Transverse colon (tissue), 4 donors: ENCODE measurements at regions not wholly inside any gene's neighbourhood (a gene's known extent, or its start where the extent isn't known, plus 50 kb on each side); places are given as distances from the start of the nearest gene placed in this dataset.

Source experiments
- DNase-seq: peaks from one replicate; pipeline ENCODE4 v3.0.0-alpha.2; 2019
- H3K27ac ChIP-seq, 4 donors: fragments of 200-600 bp; sonication (generic); 2 replicates each; pipeline ENCODE4 v1.5.1; 2016 to 2018; ENCODE audit warnings: inconsistent platforms in 4 of 4
- H3K27me3 ChIP-seq: fragments of 200-600 bp; sonication (generic); 2 replicates; pipeline ENCODE4 v1.5.1; 2017; ENCODE audit warnings: inconsistent platforms
- H3K36me3 ChIP-seq, 4 donors: fragments of 200-600 bp; sonication (generic); 2 replicates each; pipeline ENCODE4 v1.5.1; 2017 to 2019; ENCODE audit warnings: inconsistent platforms in 4 of 4
- H3K4me1 ChIP-seq, 4 donors: fragments of 200-600 bp; sonication (generic); 2 replicates each; pipeline ENCODE4 v1.5.1; 2017 to 2020; ENCODE audit warnings: inconsistent platforms in 4 of 4
- H3K4me3 ChIP-seq, 4 donors: fragments of 200-600 bp; sonication (generic); 1 replicate in 1 of 4; 2 replicates in 3 of 4; pipeline versions ENCODE4 v1.5.1 to v1.6.1; 2017 to 2019; ENCODE audit warnings: inconsistent platforms in 4 of 4
- H3K9me3 ChIP-seq, 2 donors: fragments of 200-600 bp; sonication (generic); 2 replicates each; pipeline ENCODE4 v1.5.1; 2017 to 2019; ENCODE audit warnings: inconsistent platforms in 2 of 2
- EP300 ChIP-seq: sonication (generic); formaldehyde crosslinking; IDR thresholded peaks from one replicate; pipeline ENCODE4 v1.6.1; 2017; ENCODE audit warnings: antibody characterized with exemption, low read depth
- POLR2A ChIP-seq: fragments of 450-650 bp; IDR thresholded peaks from one replicate; pipeline ENCODE4 v1.6.1; 2016; ENCODE audit warnings: antibody characterized with exemption, mild to moderate bottlenecking, moderate library complexity
- POLR2AphosphoS5 ChIP-seq, 3 donors: sonication (generic); formaldehyde crosslinking; IDR thresholded peaks; one replicate each; pipeline ENCODE4 v1.6.1; 2016; ENCODE audit warnings: antibody characterized with exemption in 3 of 3
- WGBS, 2 donors: methylation state at CpG; one replicate each; pipeline ENCODE4 v1.1.5; 2018; ENCODE audit warnings: low coverage in 1 of 2; 5-methylcytosine and 5-hydroxymethylcytosine counted together
- in situ Hi-C, 4 donors: fragments of 200-750 bp; cut with MboI; loops; one replicate each; pipeline versions ENCODE4 v1.15.0 to v1.15.1; 2017; ENCODE audit warnings: low sequenced_read_pairs in 3 of 4, low pct_ligation_motif_present in 1 of 4, low pct_unique_long_range_greater_than_20kb in 1 of 4
- intact Hi-C: fragments of 100-400 bp; cut with DNase I; formaldehyde crosslinking; loops from one replicate; pipeline ENCODE4 v1.15.1; 2023; ENCODE audit warnings: low total_unique reads
- TF ChIP-seq, protein P1 (sequence below), 5 experiments: fragments of 200-600 bp in 3 of 5; fragments of 450-650 bp in 2 of 5; sonication (generic) in 3 of 5; IDR thresholded peaks; 1 replicate in 2 of 5; 2 replicates in 3 of 5; pipeline ENCODE4 v1.5.1; 2016 to 2017; ENCODE audit warnings: antibody characterized with exemption in 5 of 5, inconsistent platforms in 3 of 5, mild to moderate bottlenecking in 2 of 5, moderate library complexity in 1 of 5

DNA sequence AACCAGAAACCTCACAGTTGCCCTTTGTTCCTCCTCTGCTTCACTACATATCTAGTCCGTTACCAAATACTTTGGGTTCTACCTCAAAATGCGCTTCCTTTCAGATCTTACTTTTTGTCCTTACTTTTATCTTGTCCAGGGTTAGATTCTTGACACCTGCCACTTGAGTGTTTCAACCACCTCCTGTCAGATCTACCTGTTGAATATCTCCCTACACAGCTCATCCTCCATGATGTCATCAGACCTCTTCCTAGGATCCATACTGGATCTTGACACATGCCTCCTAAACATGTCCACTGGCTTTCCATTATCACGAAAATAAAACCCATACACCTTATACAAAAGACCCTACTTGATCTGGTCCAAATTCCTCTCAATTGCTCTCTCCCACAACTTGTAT, 125.2 kb upstream of the SLC24A2 start:
- no peak overlapping the region for H3K27ac ChIP-seq
- no peak for DNase-seq

DNA sequence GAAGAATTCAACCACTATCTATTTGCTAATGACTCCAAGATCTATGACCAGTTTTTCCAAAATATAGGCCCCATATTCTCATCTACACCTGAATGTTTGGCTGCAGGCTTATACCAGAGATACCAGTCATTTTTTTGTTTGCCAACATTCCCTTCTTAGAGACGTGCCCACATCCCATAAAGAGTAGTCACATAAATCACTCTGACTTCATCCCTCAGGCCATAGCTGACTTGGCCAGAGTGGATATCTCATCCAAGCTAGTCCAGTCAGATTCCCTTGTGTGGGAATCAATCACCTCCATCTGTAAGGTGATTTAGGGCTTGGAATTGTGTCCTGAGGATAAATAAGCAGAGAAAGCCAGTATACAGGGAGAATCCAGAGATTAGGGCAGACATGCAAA, 124.3 kb upstream of the SLC24A2 start:
- Histone ChIP-seq H3K9me3 (no peaks in the 10 kb centered on the region), H3K27me3 (no peaks in the 10 kb centered on the region), H3K36me3 (no peaks in the 10 kb centered on the region), H3K4me1 (no peaks in the 10 kb centered on the region), H3K4me3 (no peak overlapping the region), H3K27ac (no peak overlapping the region)
- in situ Hi-C loops (loop anchor here in 2 of 4 donors (25.0 kb wide), 4 partner anchors 99 to 1199 kb away; no protein-coding TSS in a partner anchor), intact Hi-C loops (no loop called here)
- no peak for DNase-seq
- no peak for TF ChIP-seq POLR2AphosphoS5 (IDR thresholded peaks at IDR 0.05)
- TF ChIP-seq, protein P1, sequence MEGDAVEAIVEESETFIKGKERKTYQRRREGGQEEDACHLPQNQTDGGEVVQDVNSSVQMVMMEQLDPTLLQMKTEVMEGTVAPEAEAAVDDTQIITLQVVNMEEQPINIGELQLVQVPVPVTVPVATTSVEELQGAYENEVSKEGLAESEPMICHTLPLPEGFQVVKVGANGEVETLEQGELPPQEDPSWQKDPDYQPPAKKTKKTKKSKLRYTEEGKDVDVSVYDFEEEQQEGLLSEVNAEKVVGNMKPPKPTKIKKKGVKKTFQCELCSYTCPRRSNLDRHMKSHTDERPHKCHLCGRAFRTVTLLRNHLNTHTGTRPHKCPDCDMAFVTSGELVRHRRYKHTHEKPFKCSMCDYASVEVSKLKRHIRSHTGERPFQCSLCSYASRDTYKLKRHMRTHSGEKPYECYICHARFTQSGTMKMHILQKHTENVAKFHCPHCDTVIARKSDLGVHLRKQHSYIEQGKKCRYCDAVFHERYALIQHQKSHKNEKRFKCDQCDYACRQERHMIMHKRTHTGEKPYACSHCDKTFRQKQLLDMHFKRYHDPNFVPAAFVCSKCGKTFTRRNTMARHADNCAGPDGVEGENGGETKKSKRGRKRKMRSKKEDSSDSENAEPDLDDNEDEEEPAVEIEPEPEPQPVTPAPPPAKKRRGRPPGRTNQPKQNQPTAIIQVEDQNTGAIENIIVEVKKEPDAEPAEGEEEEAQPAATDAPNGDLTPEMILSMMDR (IDR thresholded peaks at IDR 0.05) = no peak
- no peak for TF ChIP-seq POLR2A
- no peak for TF ChIP-seq EP300
- 25 to 48% methylated on average over 1 of the region's 1 CpG for WGBS, 2 donors

More for the DNA sequence above, 125.2 kb upstream of the SLC24A2 start:
- no peaks in the 10 kb centered on the region for H3K4me1 ChIP-seq
- in situ Hi-C loops (loop anchor here in 2 of 4 donors (25.0 kb wide), 4 partner anchors 98 to 1198 kb away; no protein-coding TSS in a partner anchor), intact Hi-C loops (no loop called here)
- H3K36me3 ChIP-seq = no peaks in the 10 kb centered on the region
- no peaks in the 10 kb centered on the region for H3K9me3 ChIP-seq
- WGBS, 2 donors = 90 to 96% methylated on average over 3 of the region's 3 CpGs
- TF ChIP-seq EP300 (no peak), POLR2A (no peak), POLR2AphosphoS5 (IDR thresholded peaks at IDR 0.05) (no peak)
- TF ChIP-seq, protein P1 (IDR thresholded peaks at IDR 0.05) = no peak
- no peaks in the 10 kb centered on the region for H3K27me3 ChIP-seq
- H3K4me3 ChIP-seq = no peak overlapping the region

DNA sequence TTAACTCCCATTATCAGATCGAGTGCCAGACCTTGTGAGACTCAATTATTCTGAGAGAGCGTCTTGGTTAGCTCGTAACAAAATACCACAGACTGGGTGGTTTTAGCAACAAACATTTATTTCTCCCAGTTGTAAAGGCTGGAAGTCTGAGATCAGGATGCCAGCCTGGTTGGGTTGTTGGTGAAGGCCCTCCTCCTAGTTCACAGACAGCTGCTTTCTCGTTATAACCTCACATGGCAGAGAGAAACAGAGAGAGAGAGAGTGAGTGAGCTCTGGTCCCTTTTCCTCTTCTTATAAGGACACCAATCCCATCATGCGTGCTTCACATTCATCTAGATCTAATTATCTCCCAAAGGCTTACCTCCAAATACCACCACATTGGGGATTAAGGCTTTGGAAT, 114.2 kb upstream of the SLC24A2 start:
- Histone ChIP-seq H3K27me3 (no peaks in the 10 kb centered on the region), H3K27ac (no peak overlapping the region), H3K36me3 (no peaks in the 10 kb centered on the region), H3K4me3 (no peak overlapping the region), H3K9me3 (no peaks in the 10 kb centered on the region), H3K4me1 (no peaks in the 10 kb centered on the region)
- intact Hi-C loops = no loop called here
- in situ Hi-C loops = loop anchor here in 2 of 4 donors (25.0 kb wide), 4 partner anchors 109 to 1209 kb away; no protein-coding TSS in a partner anchor
- TF ChIP-seq POLR2A (no peak), POLR2AphosphoS5 (IDR thresholded peaks at IDR 0.05) (no peak), EP300 (no peak)
- TF ChIP-seq, protein P1 (IDR thresholded peaks at IDR 0.05) = no peak
- WGBS, 2 donors = 68 to 83% methylated on average over 5 of the region's 5 CpGs
- DNase-seq = no peak

DNA sequence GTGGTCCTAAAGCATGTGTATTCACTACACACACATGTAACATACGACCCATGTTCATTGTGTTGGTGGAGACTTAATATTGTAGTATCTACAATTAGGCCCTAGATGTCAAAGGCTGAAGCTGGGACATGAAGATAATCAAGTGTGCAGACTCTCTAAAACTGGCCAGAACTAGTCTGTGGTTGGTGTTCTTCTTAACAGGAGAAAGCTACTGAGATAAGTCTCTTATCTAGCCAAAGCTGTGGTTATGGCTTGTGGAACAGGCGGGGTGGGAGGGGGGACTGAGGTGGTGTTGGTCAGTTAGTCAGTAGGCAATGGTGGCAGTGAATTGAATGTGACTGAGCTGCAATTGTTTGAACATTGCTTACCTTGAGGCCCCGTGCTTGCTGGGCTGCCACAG, 112.7 kb upstream of the SLC24A2 start:
- no peaks in the 10 kb centered on the region for H3K36me3 ChIP-seq
- no peak overlapping the region for H3K27ac ChIP-seq
- DNase-seq = no peak
- no peak overlapping the region for H3K4me3 ChIP-seq
- in situ Hi-C loops = loop anchor here in 2 of 4 donors (25.0 kb wide), 4 partner anchors 111 to 1211 kb away; no protein-coding TSS in a partner anchor
- intact Hi-C loops = no loop called here
- 75 to 83% methylated on average over 2 to 3 of the region's 3 CpGs for WGBS, 2 donors
- H3K9me3 ChIP-seq = no peaks in the 10 kb centered on the region
- TF ChIP-seq POLR2AphosphoS5 (IDR thresholded peaks at IDR 0.05) (no peak), EP300 (no peak), POLR2A (no peak)
- TF ChIP-seq, protein P1 (IDR thresholded peaks at IDR 0.05) = no peak
- no peaks in the 10 kb centered on the region for H3K27me3 ChIP-seq
- no peaks in the 10 kb centered on the region for H3K4me1 ChIP-seq
